ENCODE measurements at regions not wholly inside any gene's neighbourhood (a gene's known extent, or its start where the extent isn't known, plus 50 kb on each side); places are given as distances from the start of the nearest gene placed in this dataset.
"Not testable (repeated sequence)": the region's sequence is repeated elsewhere in the genome, so short reads cannot be mapped to it uniquely, and the experiment has no call there.

GRCh38 chr2:87262184-87262702 lies 240.6 kb upstream of the PLGLB1 start:
- DNase-seq (ENCODE audit: low read depth in 3 of 3), result not testable (repeated sequence)

GRCh38 chr2:87263868-87264518 lies 242.3 kb upstream of the PLGLB1 start:
- DNase-seq (ENCODE audit: low read depth in 3 of 3), result not testable (repeated sequence)

- DNase-seq (ENCODE audit: low read depth in 3 of 3), result not testable (repeated sequence)
Observed at GRCh38 chr2:87275192-87275591, 253.5 kb upstream of the PLGLB1 start.

- not testable (repeated sequence) for DNase-seq (ENCODE audit: low read depth in 3 of 3)
Observed at GRCh38 chr2:87275974-87276629, 254.5 kb upstream of the PLGLB1 start.

- DNase-seq (ENCODE audit: low read depth in 3 of 3), result not testable (repeated sequence)
Observed at GRCh38 chr2:87276673-87277072, 255.0 kb upstream of the PLGLB1 start.

- DNase-seq (ENCODE audit: low read depth in 3 of 3), result not testable (repeated sequence)
Observed at GRCh38 chr2:87277734-87278133, 256.1 kb upstream of the PLGLB1 start.

- DNase-seq (ENCODE audit: low read depth in 3 of 3), result not testable (repeated sequence)
Observed at GRCh38 chr2:87280596-87281355, 259.1 kb upstream of the PLGLB1 start.

- not testable (repeated sequence) for DNase-seq (ENCODE audit: low read depth in 3 of 3)
Observed at GRCh38 chr2:87283735-87284470, 262.3 kb upstream of the PLGLB1 start.

GRCh38 chr2:87284471-87284772 lies 262.8 kb upstream of the PLGLB1 start:
- not testable (repeated sequence) for DNase-seq (ENCODE audit: low read depth in 3 of 3)

GRCh38 chr2:87285139-87285538 lies 263.5 kb upstream of the PLGLB1 start:
- DNase-seq (ENCODE audit: low read depth in 3 of 3), result not testable (repeated sequence)

- not testable (repeated sequence) for DNase-seq (ENCODE audit: low read depth in 3 of 3)
Observed at GRCh38 chr2:87290566-87291307, 269.1 kb upstream of the PLGLB1 start.

GRCh38 chr2:87291400-87292200 lies 270.0 kb upstream of the PLGLB1 start:
- DNase-seq (ENCODE audit: low read depth in 3 of 3), result not testable (repeated sequence)

- DNase-seq (ENCODE audit: low read depth in 3 of 3), result not testable (repeated sequence)
Observed at GRCh38 chr2:87293931-87294594, 272.4 kb upstream of the PLGLB1 start.

- not testable (repeated sequence) for DNase-seq (ENCODE audit: low read depth in 3 of 3)
Observed at GRCh38 chr2:87295135-87295534, 273.5 kb upstream of the PLGLB1 start.

GRCh38 chr2:87301349-87301748 lies 279.7 kb upstream of the PLGLB1 start:
- DNase-seq (ENCODE audit: low read depth in 3 of 3), result not testable (repeated sequence)

- not testable (repeated sequence) for DNase-seq (ENCODE audit: low read depth in 3 of 3)
Observed at GRCh38 chr2:87301871-87302270, 280.2 kb upstream of the PLGLB1 start.

GRCh38 chr2:87308621-87309020 lies 287.0 kb upstream of the PLGLB1 start:
- not testable (repeated sequence) for DNase-seq (ENCODE audit: low read depth in 3 of 3)

- DNase-seq (ENCODE audit: low read depth in 3 of 3), result not testable (repeated sequence)
Observed at GRCh38 chr2:87309785-87310184, 288.1 kb upstream of the PLGLB1 start.

- DNase-seq (ENCODE audit: low read depth in 3 of 3), result not testable (repeated sequence)
Observed at GRCh38 chr2:87311896-87312441, 290.3 kb upstream of the PLGLB1 start.
